CD4-positive, CD25-positive, alpha-beta regulatory T cell (primary cell): ENCODE measurements at regions not wholly inside any gene's neighbourhood (a gene's known extent, or its start where the extent isn't known, plus 50 kb on each side); places are given as distances from the start of the nearest gene placed in this dataset.
A peak's percentile ranks its signal among the peaks of the same experiment; 100 is the strongest.
"Not testable (repeated sequence)": the region's sequence is repeated elsewhere in the genome, so short reads cannot be mapped to it uniquely, and the experiment has no call there.

Experiments
- ATAC-seq, 2 donors: fragments of 150-1000 bp; cut with Tn5 transposase; one replicate each; pipeline ENCODE4 v1.10.0; 2021; ENCODE audit warnings: low read depth in 2 of 2, moderate number of reproducible peaks in 2 of 2, moderate library complexity in 1 of 2
- DNase-seq, 3 donors: peaks; one replicate each; pipeline versions ENCODE4 v3.0.0 to v3.0.0-alpha.2; 2012 to 2022; ENCODE audit warnings: mixed read lengths in 1 of 3
- H3K27ac ChIP-seq: one replicate; pipeline ENCODE4 v1.7.0; 2013; ENCODE audit warnings: mild to moderate bottlenecking, low read length; ENCODE audit not compliant: insufficient read depth, poor library complexity, severe bottlenecking
- H3K27me3 ChIP-seq: one replicate; pipeline ENCODE4 v1.7.0; 2013; ENCODE audit warnings: low read length; ENCODE audit not compliant: control insufficient read depth, insufficient read depth
- H3K36me3 ChIP-seq: one replicate; pipeline ENCODE4 v1.7.0; 2013; ENCODE audit warnings: mild to moderate bottlenecking, low read length, moderate library complexity; ENCODE audit not compliant: control insufficient read depth, insufficient read depth
- H3K4me1 ChIP-seq: 2 replicates; pipeline ENCODE4 v1.7.0; 2013; ENCODE audit warnings: mild to moderate bottlenecking, low read length; ENCODE audit not compliant: insufficient read depth, control insufficient read depth, poor library complexity, severe bottlenecking
- H3K4me3 ChIP-seq: one replicate; pipeline ENCODE4 v1.7.0; 2013; ENCODE audit warnings: low read depth, mild to moderate bottlenecking, low read length, moderate library complexity
- H3K9me3 ChIP-seq, 2 experiments: 1 replicate in 1 of 2; 2 replicates in 1 of 2; pipeline ENCODE4 v1.7.0; 2013; ENCODE audit warnings: low read length in 2 of 2, mild to moderate bottlenecking in 1 of 2, moderate library complexity in 1 of 2; ENCODE audit not compliant: control insufficient read depth in 2 of 2
- H3K27ac Mint-ChIP-seq, 3 donors: one replicate each; pipeline ENCODE4 v1.8.0; 2020 to 2022; ENCODE audit warnings: mild to moderate bottlenecking in 3 of 3, mixed read lengths in 3 of 3, moderate library complexity in 2 of 3
- H3K27me3 Mint-ChIP-seq: one replicate; pipeline ENCODE4 v1.8.0; 2022; ENCODE audit warnings: mild to moderate bottlenecking, mixed read lengths
- H3K36me3 Mint-ChIP-seq: one replicate; pipeline ENCODE4 v1.8.0; 2020; ENCODE audit warnings: mixed read lengths
- H3K4me1 Mint-ChIP-seq, 4 donors: one replicate each; pipeline ENCODE4 v1.8.0; 2020 to 2022; ENCODE audit warnings: mixed read lengths in 4 of 4, mild to moderate bottlenecking in 1 of 4
- H3K4me3 Mint-ChIP-seq, 4 donors: one replicate each; pipeline ENCODE4 v1.8.0; 2020 to 2022; ENCODE audit warnings: mild to moderate bottlenecking in 4 of 4, mixed read lengths in 4 of 4, moderate library complexity in 3 of 4
- H3K9me3 Mint-ChIP-seq, 7 donors: one replicate each; pipeline ENCODE4 v1.8.0; 2020 to 2022; ENCODE audit warnings: mixed read lengths in 7 of 7, mild to moderate bottlenecking in 3 of 7, moderate library complexity in 2 of 7

DNA sequence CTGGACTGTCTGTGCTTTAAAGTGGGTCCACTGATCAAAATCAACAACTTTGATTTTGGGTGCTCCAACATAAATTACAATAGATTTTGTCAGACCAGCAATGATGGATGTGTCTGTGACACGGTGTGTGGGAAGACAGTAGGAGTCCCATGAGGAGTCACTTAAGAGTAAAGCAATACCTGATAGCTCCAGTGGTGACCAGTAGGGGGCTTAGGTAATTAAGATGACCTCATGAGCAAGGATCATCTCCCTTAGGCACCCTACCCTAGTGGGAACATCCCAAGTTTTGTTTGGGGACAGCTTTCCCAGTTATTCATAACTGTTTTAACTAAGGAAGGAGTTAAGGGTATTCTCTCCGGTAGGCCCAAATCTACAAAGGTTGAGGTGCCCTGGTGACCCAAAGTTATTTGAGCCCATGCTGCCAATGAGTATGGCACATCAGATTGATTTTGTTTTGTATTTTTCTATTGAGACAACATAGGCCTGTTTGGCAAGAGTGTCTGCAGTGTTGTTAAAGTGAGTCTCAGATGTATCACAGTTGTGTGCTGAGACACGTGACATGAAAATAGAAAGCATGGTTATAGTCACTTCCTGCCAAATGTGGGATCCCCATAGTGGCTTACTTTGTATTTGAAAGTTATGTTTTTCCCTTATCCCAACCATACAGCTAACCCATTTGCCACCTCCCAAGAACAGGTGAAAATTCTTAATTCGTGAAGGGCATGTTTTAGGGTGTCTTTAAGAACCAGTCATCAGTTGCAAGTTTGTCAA, 1337.6 kb upstream of the SLC39A10 start:
- H3K27me3 ChIP-seq = no peaks in the 10 kb centered on the region
- Mint-ChIP-seq H3K9me3 (peaks cover 0 to 5% (median 0%) of the 10 kb centered on the region in 7 donors), H3K36me3 (no peaks in the 10 kb centered on the region), H3K4me1 (no peaks in the 10 kb centered on the region), H3K27me3 (no peaks in the 10 kb centered on the region), H3K27ac (no peak overlapping the region), H3K4me3 (no peak overlapping the region)
- ATAC-seq = no peak
- DNase-seq = peak in 1 of 3 donors; percentile 15
- H3K4me1 ChIP-seq = no peaks in the 10 kb centered on the region
- no peaks in the 10 kb centered on the region for H3K36me3 ChIP-seq
- H3K9me3 ChIP-seq = no peaks in the 10 kb centered on the region
- no peak overlapping the region for H3K4me3 ChIP-seq
- H3K27ac ChIP-seq = no peak overlapping the region

DNA sequence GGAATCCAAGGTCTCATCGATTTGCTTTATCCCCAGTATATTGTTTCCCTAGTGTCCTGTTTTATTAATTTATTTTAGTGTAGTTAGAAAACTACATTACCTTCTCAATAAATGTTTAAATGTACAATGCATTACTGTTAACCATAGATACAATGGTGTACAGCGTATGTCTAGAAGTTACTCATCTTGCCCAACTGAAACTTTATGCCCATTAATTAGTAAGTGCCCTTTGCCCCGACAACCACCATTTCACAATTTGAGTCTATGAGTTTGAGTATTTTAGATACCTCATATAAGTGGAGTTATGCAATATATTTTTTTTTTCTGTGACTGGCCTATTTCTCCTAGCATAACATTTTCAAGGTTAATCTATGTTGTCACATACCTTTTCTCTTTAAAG, 1343.0 kb upstream of the SLC39A10 start:
- Mint-ChIP-seq H3K36me3 (no peaks in the 10 kb centered on the region), H3K9me3 (peaks cover 0 to 5% (median 0%) of the 10 kb centered on the region in 7 donors), H3K4me1 (no peaks in the 10 kb centered on the region), H3K27ac (no peak overlapping the region), H3K4me3 (no peak overlapping the region), H3K27me3 (no peaks in the 10 kb centered on the region)
- ATAC-seq = no peak
- H3K9me3 ChIP-seq = no peaks in the 10 kb centered on the region
- H3K27ac ChIP-seq = no peak overlapping the region
- no peak for DNase-seq
- H3K36me3 ChIP-seq = no peaks in the 10 kb centered on the region
- H3K4me1 ChIP-seq = no peaks in the 10 kb centered on the region
- no peak overlapping the region for H3K4me3 ChIP-seq
- H3K27me3 ChIP-seq = no peaks in the 10 kb centered on the region

DNA sequence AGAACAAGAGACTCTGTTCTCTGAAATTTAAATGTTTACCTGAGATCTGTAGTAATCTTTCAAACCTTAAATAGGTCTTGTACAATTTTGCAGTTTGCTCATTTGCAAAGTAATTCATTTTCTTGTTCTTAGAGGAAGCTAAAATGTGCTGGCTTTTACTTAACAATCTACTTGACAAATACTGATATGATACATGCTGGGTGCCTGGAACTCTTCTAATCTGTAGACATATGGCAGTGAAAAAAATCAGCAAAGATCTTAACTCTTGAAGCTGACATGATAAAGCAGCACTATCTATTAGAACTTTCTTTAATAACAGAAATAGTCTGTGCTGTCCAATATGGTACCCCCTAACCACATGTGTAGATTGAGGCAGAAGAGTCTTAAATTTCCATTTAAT, 1352.8 kb upstream of the SLC39A10 start:
- no peak overlapping the region for H3K27ac ChIP-seq
- H3K4me3 ChIP-seq = no peak overlapping the region
- H3K27me3 ChIP-seq = no peaks in the 10 kb centered on the region
- ATAC-seq (no peak), DNase-seq (no peak)
- Mint-ChIP-seq H3K4me3 (no peak overlapping the region), H3K9me3 (peaks cover 0 to 4% (median 0%) of the 10 kb centered on the region in 7 donors), H3K27ac (no peak overlapping the region), H3K36me3 (no peaks in the 10 kb centered on the region), H3K4me1 (no peaks in the 10 kb centered on the region), H3K27me3 (no peaks in the 10 kb centered on the region)
- no peaks in the 10 kb centered on the region for H3K9me3 ChIP-seq
- no peaks in the 10 kb centered on the region for H3K36me3 ChIP-seq
- H3K4me1 ChIP-seq = no peaks in the 10 kb centered on the region

DNA sequence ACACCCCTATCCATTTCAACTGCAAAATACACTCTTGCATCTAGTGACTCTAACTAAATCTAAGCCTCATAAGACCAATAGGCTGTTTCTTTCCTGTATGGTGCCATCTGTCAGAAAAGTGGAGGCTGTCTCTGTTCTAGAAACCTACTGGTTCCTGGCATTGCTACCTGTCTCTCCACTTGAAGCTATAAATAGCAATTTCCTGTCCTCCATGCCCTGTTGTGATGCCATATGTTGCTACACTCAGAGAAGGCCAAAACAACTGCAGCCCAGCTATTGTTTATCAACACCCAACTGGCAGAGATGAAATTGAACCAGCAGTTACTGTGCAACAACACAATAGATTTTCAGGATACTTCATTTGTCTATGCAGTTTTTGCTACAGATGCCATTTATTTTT, 1355.1 kb upstream of the SLC39A10 start:
- no peaks in the 10 kb centered on the region for H3K36me3 ChIP-seq
- H3K9me3 Mint-ChIP-seq = peaks cover 0 to 6% (median 0%) of the 10 kb centered on the region in 7 donors
- no peak for ATAC-seq
- H3K27ac ChIP-seq = no peak overlapping the region
- H3K4me1 Mint-ChIP-seq = no peaks in the 10 kb centered on the region
- no peak overlapping the region for H3K4me3 Mint-ChIP-seq
- no peaks in the 10 kb centered on the region for H3K4me1 ChIP-seq
- no peak overlapping the region for H3K4me3 ChIP-seq
- no peaks in the 10 kb centered on the region for H3K27me3 Mint-ChIP-seq
- no peak overlapping the region for H3K27ac Mint-ChIP-seq
- no peaks in the 10 kb centered on the region for H3K36me3 Mint-ChIP-seq
- no peaks in the 10 kb centered on the region for H3K27me3 ChIP-seq
- DNase-seq = no peak
- H3K9me3 ChIP-seq = no peaks in the 10 kb centered on the region

DNA sequence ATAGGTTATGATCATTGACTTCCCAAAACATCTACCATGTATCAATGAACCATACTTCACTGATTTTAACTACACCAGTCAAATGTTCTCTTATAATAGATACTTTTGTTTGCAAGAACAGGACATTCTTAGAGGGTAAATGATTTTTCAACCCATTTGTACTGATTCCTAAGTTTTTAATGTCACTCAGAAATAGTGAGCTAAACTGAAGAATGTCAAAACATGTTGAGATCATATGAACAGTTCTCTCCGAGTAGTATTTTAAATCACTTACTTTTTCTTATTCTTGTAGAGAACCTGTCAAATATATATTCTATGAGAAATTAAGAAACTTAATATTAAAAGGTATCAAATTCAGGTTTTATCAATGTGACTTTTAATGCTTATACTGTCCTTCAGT, 1362.9 kb upstream of the SLC39A10 start:
- Histone ChIP-seq H3K27ac (no peak overlapping the region), H3K4me1 (no peaks in the 10 kb centered on the region), H3K36me3 (no peaks in the 10 kb centered on the region), H3K4me3 (no peak overlapping the region), H3K9me3 (no peaks in the 10 kb centered on the region), H3K27me3 (no peaks in the 10 kb centered on the region)
- no peak overlapping the region for H3K4me3 Mint-ChIP-seq
- H3K36me3 Mint-ChIP-seq = no peaks in the 10 kb centered on the region
- no peaks in the 10 kb centered on the region for H3K4me1 Mint-ChIP-seq
- DNase-seq (no peak), ATAC-seq (no peak)
- H3K27me3 Mint-ChIP-seq = no peaks in the 10 kb centered on the region
- H3K9me3 Mint-ChIP-seq = peaks cover 0 to 2% (median 0%) of the 10 kb centered on the region in 7 donors
- no peak overlapping the region for H3K27ac Mint-ChIP-seq

DNA sequence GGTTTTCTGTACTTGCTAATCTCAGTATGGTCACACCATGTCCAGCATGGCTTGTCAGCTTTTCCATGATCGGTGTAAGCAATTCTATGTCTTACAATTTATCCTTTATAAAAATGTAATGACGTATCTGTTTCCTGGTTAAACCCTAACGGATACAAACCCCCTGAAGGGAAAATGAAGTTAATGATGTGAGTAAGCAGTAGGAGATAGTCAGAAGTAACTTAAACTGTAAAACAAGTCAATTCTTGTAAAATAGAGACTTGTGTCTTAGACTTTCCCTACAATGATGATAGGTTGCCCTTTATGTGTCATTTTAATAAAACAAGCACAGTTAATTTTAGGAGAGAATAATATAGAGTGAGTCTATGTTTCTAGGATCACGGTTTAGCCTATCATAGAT, 1365.9 kb upstream of the SLC39A10 start:
- Histone ChIP-seq H3K4me3 (no peak overlapping the region), H3K27ac (no peak overlapping the region), H3K9me3 (no peaks in the 10 kb centered on the region), H3K27me3 (no peaks in the 10 kb centered on the region), H3K36me3 (no peaks in the 10 kb centered on the region), H3K4me1 (no peaks in the 10 kb centered on the region)
- DNase-seq = no peak
- no peak for ATAC-seq
- no peak overlapping the region for H3K27ac Mint-ChIP-seq
- H3K36me3 Mint-ChIP-seq = no peaks in the 10 kb centered on the region
- no peaks in the 10 kb centered on the region for H3K4me1 Mint-ChIP-seq
- H3K4me3 Mint-ChIP-seq = no peak overlapping the region
- H3K9me3 Mint-ChIP-seq = no peaks in the 10 kb centered on the region
- H3K27me3 Mint-ChIP-seq = no peaks in the 10 kb centered on the region

DNA sequence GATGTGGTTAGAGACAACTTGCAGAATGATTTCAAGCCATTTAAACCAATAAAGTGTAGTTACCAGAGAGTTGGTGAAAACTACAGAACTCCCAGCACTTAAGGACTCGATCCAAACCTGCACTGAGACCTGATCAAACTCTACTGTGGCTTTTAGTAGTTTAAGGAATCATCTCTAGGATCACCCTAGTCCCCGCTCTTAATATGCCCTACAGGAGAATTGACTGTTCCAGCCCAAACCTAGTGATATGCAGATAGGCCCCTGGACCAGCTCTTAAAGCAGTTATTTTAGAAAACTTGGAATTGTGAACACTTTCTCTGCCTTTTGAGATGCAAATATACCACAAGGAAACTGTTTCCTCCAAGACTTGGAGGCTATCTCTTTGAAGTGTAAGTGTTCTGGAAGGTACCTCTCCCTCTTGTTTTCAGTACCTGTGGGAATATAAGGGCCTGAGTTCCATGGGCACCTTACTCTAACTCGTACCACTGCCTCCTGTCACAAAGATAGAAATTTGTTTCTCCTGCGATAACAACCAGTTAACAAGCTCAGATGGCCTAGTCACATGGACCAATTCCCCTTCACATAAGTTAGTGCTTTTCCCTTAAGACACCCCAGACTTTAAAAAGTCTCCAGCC, 1367.2 kb upstream of the SLC39A10 start:
- Mint-ChIP-seq H3K36me3 (no peaks in the 10 kb centered on the region), H3K4me1 (no peaks in the 10 kb centered on the region), H3K9me3 (peaks cover 0 to 3% (median 0%) of the 10 kb centered on the region in 7 donors), H3K4me3 (no peak overlapping the region), H3K27ac (no peak overlapping the region), H3K27me3 (no peaks in the 10 kb centered on the region)
- Histone ChIP-seq H3K9me3 (no peaks in the 10 kb centered on the region), H3K4me1 (no peaks in the 10 kb centered on the region), H3K27ac (no peak overlapping the region), H3K36me3 (no peaks in the 10 kb centered on the region), H3K4me3 (no peak overlapping the region), H3K27me3 (no peaks in the 10 kb centered on the region)
- no peak for DNase-seq
- no peak for ATAC-seq

DNA sequence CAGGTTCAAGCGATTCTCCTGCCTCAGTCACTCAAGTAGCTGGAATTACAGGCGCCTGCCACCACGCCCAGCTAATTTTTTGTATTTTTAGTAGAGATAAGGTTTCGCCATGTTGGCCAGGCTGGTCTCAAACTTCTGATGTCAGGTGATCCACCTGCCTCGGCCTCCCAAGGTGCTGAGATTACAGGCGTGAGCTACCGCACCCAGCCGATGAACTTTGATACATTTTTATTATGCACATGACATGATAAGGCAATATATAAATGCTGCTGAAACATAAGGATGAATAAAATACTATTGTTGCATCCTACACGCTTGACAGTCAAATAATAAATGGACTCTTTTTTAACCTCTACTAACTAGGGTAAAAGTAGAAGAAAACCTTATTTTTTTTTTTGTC, 1380.4 kb upstream of the SLC39A10 start:
- not testable (repeated sequence) for H3K27ac Mint-ChIP-seq, H3K27me3 ChIP-seq, H3K4me1 ChIP-seq, H3K36me3 ChIP-seq, H3K27me3 Mint-ChIP-seq, H3K9me3 Mint-ChIP-seq, DNase-seq, H3K4me3 ChIP-seq, H3K9me3 ChIP-seq, H3K4me3 Mint-ChIP-seq, H3K4me1 Mint-ChIP-seq, ATAC-seq, H3K36me3 Mint-ChIP-seq, H3K27ac ChIP-seq
